GM19240 (cell line): ENCODE measurements at regions not wholly inside any gene's neighbourhood (a gene's known extent, or its start where the extent isn't known, plus 50 kb on each side); places are given as distances from the start of the nearest gene placed in this dataset.

ENCODE experiments used
- DNase-seq: peaks from one replicate; pipeline ENCODE4 v3.0.0; 2011; ENCODE audit warnings: low spot score; ENCODE audit not compliant: insufficient read length

DNA sequence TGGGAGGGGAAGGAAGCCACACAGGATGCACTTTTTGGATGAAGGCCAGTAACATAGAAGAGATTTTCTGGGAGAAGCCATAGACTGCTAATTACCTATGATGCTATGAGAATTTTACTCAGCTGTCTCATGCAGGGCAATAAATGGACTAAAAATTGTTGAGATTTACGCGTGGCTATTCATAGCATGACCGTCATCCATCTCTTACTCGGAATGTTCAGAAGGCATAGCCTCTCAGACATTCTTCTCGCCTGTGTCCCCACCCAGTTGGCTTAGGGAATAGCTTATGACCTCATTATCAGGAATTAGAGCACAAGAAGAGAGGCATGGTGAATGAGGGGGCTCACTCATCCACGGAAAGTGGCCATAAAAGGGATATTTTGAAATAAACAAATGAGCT is 107.9 kb upstream of the ATP10A start:
- no peak for DNase-seq

GRCh38 chr15:25969886-25970285 is 106.8 kb upstream of the ATP10A start:
- no peak for DNase-seq

DNA sequence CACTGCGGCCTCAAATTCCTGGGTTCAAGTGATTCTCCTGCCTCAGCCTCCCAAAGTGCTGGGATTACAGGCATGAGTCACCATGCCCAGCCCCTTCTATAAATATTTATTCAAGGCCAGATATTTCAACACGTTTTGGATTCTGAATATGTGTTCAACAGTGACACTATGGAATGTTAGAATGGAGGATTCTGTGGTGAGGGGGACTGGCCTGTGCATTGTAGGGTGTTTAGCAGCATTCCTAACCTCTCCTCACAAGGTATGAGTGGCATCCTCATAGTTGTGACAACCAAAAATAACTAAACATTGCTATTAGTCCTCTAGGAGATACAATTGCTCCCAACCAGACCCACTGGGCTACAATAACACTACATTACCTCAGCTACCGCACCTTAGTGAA is 104.0 kb upstream of the ATP10A start:
- no peak for DNase-seq

DNA sequence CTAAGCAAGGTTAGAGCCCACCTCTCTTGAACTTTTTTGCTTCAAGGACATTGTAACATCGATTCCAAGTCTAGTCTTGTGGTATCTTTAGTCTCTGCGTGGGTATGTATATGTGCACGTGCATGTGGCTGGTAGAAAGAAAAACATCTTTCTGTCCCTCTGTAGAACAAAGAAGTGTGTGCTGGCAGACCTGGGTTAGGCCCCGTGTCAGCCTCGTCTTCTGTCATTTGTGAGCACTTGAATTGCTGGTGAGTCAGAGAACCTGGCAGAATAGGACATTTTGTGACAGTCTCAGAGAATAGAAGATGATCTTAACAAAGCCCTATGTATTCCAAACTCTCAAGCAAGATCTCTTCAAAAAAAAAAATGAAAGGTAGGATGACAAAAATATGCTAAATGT is 102.2 kb upstream of the ATP10A start:
- DNase-seq = no peak

DNA sequence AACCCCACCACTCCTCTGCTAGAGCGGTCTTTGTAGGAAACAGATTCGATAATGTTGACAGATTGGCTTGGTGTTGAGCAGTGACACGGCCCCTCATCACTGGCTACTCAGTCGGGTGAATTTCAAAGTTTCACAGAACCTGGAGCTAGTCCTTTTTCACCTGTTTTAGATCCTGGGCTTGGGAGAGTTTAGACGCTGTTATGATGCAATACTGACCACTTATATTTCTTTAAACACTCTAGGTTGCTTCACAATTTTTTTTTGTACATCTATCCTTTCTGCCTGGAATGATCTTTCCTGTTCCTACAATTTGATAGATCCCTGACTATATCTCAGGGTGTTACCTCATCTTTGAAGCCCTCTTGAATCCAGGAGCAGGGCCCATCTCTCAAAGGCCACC is 97.1 kb upstream of the ATP10A start:
- no peak for DNase-seq

- no peak for DNase-seq
Measured at GRCh38 chr15:25959100-25959499, 96.0 kb upstream of the ATP10A start.

DNA sequence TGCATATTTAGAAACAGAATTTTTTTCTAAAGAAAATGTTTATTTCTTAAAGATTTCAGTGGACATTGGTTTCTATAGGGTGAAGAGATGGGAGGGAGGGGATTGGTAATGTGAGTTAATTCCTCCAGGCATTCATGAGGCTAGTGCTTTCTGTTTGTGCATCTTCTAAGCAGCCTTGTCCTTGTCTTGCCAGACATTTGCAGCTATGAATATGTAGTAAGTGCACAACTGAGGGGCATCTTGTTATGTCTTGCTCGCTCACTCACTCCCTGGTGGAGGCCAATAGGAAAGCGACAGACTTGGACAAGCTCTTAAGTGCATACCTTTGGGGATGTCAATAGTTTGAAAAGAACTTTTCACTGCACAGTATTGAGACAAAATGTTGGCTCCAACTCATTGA is 92.5 kb upstream of the ATP10A start:
- DNase-seq = no peak

DNA sequence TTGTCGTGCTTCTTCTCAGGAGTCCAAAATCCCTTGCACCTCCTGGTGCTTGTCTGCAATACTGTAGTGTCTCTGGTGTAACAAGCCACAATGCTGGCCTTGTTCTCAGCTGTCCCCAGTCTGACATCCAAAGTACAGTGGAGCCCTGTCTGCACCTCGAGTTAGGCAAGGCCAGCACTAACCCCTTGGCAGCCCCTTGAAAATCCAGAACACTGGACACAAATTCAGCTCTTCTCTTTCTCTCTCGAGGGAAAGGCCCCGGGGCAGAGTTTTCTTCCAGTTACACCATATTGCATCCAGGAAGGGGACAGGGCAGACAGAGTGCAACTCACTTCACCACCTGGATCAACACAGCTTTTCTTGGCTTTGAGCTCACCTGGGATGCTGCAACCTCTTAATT is 91.3 kb upstream of the ATP10A start:
- DNase-seq = no peak

DNA sequence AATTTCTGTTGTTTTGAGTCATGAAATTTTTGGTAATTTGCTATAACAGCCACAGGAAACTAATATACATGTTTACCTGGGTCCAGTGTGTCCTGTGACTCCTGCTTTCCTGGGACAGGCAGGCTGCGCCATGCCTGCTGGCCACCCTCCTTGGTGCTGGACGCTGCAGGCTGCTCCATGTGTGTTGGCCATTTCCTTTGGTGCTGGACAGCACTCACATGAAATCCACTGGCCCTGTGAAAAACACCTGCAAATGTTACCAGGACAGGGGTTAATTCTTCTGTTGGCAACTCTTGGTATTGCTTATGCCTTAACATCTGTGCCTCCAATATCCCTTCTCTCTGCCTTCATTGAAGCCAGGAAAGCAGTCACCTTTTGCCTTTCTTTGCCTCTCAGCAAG is 86.9 kb upstream of the ATP10A start:
- DNase-seq = no peak

- no peak for DNase-seq
Measured at GRCh38 chr15:25947323-25948314, 84.5 kb upstream of the ATP10A start.

DNA sequence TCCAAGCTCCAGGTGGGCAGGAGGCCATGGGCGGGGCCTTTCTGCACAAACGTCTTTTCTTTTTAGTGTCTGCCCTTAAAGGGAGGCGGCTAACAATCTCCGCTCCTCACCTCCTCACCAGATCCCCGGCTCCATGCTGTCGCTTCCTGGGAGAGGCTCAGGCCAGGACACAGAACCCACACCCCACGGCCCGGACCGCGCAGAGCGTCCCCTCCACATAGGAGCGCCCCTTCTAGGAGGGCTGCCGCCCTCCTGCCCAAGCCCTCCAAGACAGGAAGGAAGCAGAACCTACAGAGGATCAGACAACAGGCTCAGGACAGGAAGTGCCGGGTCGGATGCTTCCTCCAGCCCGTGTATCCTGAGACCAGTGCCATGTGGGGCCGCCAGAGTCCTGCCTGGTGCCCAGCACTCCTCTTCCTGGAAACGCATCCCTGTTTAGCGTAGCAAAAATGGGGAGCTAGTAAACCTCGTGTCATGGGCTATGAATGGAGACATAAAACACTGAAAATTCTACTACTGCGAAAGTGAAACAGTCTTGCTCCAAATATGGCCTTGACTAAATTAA is 83.2 kb upstream of the ATP10A start:
- no peak for DNase-seq

- DNase-seq = no peak
Measured at GRCh38 chr15:25944386-25944785, 81.3 kb upstream of the ATP10A start.

DNA sequence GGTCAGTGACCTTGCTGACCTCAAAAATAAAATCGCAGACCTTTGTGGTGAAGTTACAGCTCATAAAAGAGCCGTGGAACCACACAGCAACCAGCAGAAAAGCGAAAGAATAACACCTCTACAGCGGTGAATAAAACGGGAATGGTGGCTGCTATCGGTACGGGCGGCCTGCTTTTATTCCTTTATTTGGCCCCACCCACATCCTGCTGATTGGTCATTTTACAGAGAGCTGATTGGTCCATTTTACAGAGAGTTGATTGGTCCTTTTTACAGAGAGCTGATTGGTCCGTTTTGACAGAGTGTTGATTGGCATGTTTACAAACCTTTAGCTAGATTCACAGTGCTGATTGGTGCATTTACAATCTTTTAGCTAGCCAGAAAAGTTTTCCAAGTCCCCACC is 80.7 kb upstream of the ATP10A start:
- DNase-seq = no peak

- DNase-seq = peak; percentile 11
Measured at GRCh38 chr15:25939122-25939521, 76.0 kb upstream of the ATP10A start.

DNA sequence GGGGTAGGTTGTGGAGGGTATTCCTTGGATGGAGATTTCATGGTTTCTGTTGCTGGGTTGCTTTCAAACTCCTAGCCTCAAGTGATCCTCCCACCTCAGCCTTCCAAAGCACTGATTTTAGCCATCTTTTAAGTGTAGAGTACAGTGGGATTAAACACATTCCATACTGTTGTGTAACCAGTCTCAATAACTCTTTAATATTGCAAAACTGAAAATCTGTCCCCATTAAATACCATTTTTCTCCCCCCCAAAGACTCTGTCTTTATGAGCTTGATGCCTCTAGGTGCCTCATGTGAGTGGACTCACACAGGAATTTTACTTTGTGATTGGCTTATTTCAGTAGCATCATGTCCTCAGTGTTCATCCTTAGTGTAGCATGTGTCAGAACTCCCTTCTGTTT is 74.7 kb upstream of the ATP10A start:
- DNase-seq = no peak

- no peak for DNase-seq
Measured at GRCh38 chr15:25936004-25936403, 72.9 kb upstream of the ATP10A start.

DNA sequence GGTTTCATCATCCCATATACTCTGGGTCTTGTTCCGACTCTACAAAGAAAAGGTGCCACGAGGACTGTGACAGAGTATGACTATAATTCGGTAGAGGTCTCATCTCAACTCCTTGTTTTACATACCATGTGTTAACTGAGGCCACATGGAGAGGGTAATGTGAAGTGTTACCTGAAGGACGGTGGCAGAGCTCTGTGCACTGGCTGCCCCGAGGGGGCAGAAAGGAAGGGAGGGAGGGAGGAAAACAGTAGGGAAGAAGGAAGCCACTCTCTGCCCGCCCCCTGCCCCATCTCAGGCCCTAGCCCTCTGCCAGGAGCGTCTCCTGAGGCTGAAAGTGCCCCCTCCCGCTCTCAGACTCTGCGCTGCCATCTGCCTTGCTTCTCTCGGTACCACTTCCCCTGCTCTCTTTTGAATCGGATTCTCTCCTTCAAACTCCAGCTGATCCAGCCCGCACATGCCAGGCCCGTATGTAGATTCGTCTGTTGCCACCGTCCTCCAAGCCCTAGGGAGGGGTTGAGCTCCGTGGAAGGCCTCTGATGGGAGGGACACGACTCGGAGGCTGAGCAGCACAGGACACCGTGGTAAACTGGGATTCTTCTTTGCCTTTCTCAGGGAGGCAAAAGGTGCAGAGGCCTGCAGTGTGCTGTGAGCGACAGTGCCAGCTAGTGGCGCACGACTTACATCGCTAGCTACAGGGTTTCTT is 70.5 kb upstream of the ATP10A start:
- DNase-seq = no peak

DNA sequence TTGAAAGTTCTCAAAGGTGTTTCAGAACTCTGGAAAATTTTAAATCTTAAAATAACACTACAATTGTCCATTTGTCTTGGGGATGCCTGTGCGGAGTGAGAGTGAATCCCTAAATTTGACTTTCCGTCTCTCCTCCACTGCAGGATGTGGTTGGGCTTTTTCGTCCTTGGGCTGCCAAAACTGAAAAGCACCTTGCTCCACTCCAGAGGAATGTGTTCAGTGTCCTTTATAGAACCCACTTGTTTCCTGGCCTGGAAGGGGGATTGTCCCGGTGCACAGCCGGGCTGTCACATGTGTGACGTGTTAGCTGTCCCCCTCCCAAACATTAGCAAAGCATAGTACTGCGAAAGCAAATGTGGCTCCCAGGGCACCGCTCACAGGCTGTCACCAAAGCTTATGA is 69.6 kb upstream of the ATP10A start:
- DNase-seq = no peak

DNA sequence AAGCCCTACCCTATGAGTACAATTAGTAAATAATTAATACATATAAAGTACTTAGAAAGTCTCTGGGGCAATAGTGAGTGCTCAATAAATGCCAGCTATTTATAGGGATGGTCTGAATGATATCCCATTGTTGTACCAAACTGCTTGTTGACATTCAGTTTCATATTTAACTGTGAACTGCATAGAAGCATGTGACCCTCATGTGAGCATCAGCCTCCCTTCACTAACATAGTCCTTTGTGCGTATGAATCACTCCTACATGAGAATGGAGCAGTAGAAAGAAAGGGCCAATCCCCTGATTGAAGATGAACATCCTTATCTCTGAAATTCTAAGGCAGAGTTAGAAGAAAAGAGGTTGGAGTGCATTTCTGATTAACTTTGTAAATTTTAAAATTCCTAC is 68.7 kb upstream of the ATP10A start:
- no peak for DNase-seq

- no peak for DNase-seq
Measured at GRCh38 chr15:25930931-25931330, 67.8 kb upstream of the ATP10A start.
